HG03095 (cell line): ENCODE measurements at regions not wholly inside any gene's neighbourhood (a gene's known extent, or its start where the extent isn't known, plus 50 kb on each side); places are given as distances from the start of the nearest gene placed in this dataset.

Source experiments
- ATAC-seq: cut with Tn5 transposase; IDR thresholded peaks from one replicate; pipeline ENCODE4 v1.9.1; 2021; ENCODE audit warnings: moderate library complexity; ENCODE audit not compliant: unreplicated experiment

DNA sequence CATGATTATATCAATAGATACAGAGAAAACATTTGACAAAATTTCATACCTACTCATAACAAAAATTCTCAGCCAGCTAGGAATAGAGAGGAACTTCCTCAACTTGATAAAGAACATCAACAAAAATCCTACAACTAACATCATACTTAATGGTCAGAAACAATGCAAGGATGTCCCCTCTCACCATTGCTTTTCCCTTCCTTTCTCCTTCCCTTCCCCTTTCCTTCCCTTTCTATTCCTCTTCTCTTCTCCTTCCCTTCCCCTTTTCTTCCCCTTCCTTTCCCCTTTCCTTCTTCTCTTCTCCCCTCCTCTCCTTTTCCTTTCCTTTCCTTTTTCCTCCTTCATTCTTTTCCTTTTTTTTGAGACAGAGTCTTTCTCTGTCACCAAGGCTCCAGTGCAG lies 418.3 kb upstream of the B3GAT1 start:
- ATAC-seq: no peak

DNA sequence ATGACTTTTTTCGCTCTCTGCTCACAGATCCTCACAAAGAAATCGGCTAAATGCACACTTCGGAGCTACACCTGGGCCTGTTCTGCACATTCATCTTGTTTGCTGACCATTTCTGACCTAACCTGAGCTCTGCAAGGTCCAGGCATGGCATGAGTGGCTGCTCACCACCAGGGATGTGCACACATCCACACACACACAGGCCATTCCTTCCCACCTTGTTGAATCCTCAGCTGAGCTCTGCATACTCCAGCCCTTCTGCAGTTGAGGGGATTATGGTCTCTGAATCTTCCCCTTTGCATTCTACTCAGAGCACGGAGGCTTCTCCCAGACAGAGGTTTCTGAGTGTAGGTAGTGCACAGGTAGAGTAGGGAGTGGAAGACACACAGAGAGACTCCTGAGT lies 411.9 kb upstream of the B3GAT1 start:
- ATAC-seq: no peak

DNA sequence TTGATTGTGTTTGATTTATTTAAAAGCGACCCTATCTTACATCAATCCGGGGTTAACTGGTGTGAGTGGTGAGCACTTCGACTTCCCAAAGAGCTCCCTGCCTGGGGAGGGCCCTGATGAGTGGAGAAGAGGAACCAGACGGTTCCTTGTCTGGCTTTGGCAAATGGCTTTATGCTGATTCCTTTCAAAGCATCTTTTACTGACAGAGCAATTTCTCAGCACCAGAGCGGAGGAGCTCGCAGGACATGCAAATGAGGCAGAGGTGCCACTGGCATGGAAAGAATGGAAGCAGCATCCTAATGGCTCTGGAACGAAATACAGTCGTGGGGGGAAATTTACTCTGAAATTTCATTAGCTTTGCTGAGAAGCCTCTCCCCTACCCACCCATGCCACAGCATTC lies 410.9 kb upstream of the B3GAT1 start:
- no peak for ATAC-seq

DNA sequence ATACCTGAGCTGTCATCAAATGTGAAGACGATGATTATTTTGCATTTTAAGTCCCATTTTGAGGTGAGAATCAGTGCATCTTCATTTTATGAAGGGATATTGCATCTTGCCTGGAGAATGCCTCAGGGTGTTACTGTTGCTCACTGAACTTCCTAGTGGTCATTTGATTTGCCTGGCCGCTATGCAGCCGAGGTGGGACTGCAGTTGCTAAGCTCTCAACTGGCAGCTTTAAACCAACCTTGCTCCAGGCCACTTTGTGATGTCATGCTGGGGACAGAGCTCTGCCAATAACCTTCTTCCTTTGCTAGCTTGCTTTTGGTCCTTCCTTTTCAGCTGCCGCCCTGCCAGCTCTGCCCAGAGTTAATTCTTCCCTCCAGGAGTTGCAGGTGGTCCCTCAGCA lies 409.4 kb upstream of the B3GAT1 start:
- ATAC-seq: no peak

DNA sequence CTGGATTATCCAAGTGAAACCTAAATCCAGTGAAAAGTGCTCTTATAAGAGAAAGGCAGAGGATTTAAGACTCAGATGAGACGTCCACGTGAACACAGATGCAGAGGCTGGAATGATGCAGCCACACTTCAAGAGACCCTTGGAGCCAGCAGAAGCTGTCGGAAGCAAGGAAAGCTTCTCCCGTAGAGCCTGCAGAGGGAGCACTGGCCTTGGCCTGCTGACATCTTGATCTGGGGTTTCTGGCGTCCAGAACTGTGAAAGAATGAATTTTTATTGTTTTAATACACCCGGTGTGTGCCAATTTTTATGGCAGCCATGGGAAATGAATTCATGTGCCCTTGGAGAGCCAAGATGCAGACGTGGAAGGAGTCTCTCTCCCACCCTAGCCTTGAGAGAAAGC lies 407.0 kb upstream of the B3GAT1 start:
- ATAC-seq: no peak

DNA sequence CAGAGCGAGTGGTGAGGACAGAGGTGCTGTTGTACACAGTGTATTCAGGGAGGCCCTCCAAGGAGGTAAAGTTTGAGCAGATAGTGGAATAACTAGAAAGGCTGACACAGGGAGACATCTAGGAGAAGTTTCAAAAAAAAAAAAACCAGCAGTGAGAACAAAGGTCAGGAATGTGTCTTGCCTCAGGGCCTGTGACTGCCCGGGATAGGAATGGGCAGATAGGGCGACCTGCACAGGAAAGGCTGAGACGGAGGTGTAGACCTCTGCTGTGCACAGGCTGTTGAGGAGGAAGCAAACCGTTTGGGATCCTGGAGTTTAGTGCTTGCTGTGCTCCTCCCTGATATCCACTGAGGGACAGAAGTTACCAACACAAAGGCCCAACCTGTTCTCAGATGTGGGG lies 406.5 kb upstream of the B3GAT1 start:
- no peak for ATAC-seq

DNA sequence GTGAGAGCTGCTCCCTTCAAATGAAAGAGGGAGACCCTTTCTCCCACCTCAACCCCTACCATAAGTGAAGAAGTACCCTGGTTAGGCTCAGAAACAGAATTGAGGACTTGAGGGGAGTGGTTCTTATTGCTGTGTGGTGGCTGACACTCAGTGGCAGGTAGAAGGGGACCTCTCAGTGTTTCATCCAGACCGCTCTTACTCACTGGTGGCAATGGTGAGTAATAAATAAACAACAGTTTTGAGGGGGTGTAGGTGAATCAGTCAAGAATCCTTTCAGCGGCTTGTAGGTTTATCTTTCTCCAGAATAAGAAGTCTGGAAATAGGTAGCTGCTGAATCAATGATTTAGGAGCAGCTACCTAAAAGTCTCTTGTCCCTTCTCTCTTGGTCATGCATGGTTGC lies 403.4 kb upstream of the B3GAT1 start:
- no peak for ATAC-seq

DNA sequence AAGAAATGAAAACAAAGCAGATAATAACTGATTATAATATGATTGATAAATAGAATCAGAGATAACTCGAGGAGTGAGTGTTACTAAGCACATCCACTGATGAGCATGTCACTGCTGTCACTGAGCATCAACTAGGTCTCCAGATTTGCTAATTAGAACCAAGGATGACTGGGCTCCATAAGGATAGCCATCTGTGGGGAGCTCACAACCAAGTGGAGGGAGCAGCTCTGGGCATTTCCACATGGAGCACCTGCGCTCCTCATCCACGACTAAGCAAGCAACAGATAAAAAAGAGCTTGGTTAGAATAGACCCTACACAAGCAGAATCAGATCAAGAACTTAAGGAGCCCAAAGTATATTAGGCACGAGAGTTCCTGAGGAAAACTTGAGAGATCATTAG lies 396.0 kb upstream of the B3GAT1 start:
- ATAC-seq: no peak

DNA sequence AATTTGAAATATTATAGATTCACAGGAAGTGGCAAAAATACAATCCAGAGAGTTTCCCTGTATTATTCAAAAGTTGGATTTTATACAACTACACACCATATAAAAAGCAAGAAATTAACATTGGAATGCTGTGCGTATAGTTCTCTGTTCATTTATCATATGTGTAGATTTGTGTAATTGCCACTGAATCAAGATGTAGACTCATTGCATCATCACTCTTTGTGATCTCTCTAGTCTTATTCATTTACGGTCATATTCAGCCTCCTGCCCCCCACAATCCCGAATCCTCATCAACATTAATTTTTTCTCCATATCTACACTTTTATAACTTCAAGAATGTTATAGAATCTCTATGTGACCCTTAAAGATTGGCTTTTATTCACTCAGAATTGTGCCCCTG lies 390.6 kb upstream of the B3GAT1 start:
- no peak for ATAC-seq

DNA sequence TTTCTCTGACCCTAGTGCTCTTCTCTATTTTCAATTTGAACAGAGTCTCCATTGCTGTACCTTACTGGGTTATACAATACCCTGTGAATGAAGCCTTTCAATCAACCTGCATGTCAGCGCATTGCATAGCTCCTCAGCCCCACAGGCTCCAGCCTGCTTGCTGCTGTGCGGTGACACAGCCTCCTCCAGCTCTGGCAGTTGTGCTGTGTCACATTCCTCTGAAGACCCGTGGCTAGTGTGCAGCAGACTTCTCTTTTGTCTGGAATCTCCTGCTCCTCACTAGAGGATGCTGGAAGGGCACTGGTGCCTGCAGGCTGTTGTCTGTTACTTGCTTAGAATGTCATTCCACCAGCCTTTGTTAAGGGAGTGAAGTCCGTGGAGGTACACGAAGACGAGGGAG lies 390.1 kb upstream of the B3GAT1 start:
- ATAC-seq: no peak

DNA sequence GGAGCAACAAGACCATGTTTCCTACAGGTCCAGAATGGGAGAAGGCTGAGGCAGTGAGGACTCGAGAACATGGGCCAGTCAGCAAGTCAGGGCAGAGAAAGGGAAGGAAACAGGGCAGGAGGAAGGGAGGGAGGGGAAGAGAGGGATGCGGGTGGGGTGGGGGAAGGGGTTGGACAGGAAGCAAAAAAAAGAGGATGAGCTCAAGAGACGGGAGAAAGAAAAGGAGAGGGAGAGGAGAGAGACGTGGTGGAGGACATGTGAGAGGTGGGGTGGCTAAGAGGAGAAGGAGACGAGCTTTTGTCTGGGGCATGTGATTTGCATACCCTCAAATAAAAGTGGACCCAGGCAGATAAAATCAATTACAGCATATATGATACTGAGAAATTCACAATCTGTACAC lies 389.5 kb upstream of the B3GAT1 start:
- ATAC-seq: no peak

DNA sequence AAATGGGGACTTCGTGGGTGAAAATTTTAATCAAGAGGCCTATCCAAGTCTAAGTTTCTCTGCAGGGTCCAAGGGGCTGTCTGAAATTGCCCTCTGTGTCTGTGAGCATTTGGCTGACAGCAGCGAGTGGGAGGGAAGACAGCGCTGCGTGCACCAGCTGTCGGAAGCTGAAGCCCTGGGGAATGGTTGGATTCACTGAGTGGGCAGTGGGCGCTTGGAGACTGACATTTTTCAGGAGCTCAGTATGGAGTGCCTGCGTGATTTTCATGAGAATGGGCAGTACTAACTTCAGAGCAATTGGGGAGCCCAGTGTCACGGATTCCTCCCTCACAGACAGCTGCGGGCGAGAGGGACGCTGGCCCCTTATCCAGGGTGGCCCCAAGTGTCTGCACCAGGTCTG lies 388.8 kb upstream of the B3GAT1 start:
- no peak for ATAC-seq

DNA sequence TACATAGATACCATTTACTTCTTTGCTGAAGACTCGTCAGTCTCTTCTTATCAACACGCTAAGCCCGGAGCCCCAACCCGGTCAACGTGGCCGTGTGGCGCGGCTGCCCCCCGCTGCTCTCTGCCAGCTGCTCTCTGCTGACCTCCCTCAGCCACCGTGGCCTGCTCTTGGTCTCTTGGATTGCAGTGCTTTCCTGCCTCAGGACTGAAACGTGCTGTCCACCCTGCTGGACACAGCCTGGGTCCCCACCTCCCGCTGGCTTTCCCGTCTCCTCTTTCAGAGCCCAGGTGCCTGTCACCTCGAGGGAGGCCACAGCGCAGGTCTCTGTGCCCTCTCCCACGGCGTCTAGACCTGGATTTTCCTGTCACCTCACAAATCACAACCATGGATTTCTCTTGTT lies 388.1 kb upstream of the B3GAT1 start:
- ATAC-seq: no peak

DNA sequence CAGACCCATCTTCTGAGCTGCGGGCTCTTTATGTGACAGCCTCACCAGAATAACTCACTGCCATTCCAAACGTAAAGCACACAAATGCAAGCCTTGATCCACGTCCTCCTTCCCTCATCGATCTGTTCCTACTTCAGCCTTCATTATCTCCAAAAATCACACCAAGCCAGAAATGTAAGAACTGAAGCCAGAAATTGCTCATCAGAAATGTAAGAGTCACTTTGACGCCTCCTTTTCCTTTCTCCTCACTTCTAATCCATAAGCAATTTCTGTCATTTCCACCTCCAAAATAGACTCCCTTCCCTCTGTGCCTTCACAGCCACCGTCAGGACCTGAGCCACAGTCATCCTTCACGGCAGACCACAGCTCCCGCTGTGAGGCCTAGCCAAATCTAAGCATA lies 387.3 kb upstream of the B3GAT1 start:
- ATAC-seq: no peak

DNA sequence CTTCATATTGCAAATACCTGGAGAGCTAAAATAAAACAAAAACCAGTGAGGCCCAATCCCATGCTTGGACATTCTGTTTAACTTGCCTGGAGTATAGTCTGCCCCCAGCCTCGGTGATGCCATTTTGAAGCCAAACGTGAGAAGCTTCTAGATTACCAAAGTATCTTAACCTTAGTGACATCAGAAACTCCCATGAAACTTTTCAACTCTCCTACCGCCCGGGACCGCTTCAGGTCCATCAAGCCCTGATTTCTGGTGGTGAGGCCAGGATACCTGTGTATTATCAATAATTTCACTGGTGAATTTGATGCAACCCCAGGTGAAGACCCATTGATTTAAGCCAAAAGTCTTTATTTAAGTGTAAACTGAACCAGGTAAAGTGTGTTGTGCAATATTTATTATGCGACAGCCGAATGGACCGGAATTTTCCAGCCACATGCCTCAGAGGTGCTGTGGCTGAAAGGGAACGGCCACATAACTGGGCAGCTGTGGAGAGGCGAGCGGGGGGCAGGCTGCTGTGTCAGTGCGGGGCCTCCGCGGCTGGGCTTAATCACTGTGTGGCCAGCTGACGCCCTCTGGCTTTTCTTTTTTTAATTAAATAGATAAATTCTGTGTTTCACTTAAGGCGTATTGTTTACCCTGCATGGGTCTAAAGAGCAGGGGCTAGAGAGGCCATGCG lies 385.5 kb upstream of the B3GAT1 start:
- no peak for ATAC-seq

DNA sequence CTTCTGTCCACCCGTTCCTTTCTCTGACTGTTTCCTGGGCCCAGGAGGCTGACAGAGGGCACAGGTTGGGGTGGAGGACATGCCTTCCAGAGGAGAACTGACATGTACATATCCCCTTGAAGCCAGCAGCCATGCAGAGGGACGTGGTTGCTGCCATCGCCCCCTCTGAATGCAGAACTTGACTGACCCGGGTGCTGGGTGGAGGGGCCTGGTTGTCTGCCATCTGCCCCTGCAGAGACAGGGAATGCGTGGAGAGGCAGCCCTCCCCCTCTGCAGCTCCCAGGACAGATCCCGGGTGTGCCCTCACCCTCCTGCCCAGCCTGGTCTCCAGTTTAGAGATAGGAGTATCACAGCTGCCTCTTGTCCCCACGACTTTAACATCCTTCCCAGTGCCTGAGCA lies 383.0 kb upstream of the B3GAT1 start:
- no peak for ATAC-seq

DNA sequence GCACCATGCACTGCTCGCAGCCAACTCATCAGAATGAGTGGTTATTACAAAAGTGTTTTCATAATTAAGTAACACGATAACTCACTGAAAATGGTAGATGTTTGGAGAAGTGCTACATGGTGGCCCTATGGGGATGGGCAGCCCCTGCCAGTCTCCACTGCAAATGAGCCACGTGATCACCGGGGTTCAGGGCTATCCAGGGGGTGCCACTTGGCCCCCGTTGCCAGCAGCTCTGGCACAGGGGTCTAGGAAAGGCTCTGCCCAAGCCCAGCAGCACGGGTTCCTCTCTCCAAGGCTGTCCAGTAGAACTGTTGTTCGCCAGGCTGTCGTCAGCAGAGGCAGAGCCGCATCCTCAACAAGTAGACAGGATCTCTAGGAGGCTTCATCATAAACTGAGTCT lies 382.1 kb upstream of the B3GAT1 start:
- no peak for ATAC-seq

DNA sequence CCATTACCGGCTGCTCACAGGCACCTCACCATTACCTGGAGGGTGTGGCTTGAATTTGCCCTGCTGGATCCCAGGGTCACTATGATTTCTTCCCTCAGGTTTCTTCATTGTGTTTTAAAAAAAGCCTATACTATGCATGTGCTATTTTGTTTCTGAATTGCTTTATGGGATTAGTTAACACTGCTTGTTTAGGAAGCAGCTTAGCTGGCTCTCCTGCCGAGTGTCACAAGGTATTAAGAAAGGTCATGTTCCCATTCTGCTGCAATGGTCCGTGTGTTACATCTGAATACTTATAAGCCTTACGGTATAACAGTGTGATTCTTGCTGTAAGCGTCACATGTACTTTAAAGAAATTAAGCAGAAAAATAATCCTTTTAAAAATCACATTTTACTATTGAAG lies 380.6 kb upstream of the B3GAT1 start:
- no peak for ATAC-seq

DNA sequence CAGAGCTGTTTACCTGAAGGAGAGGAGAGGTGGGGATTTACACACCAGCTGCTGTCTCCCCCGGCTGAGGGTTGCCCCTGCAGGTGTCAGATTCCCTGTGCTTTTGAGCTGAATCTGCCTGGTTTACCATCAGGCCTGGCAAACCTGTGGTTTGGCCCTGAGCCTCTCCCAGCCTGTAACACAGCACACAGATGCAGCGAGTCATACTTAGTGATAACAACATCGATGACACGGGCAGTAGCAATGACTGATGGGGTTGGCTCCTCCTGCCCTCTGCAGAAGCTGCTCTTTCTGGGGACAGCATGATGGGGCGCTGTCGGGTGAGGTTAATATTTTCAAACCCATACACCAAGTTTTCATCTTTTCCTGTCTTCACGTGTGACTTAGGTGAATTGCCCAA lies 380.0 kb upstream of the B3GAT1 start:
- ATAC-seq: no peak

DNA sequence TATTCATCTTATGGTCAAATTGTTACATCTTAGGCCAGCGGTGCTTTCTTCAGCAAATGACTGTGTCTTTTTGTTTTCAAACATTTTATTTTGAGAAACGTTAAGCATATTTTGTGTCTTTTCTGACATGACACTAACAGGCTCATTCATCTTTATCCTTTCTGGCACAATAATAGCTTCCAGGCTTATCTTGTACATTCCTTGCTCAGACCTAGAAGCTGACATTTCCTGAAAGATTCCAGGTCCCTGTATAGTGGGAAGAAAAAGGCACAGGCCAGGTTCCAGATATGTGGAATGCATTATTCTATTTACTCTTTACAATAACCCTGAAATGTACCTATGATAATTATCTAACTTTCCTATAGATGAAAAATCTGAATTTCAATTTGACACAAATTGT lies 379.1 kb upstream of the B3GAT1 start:
- ATAC-seq: no peak

DNA sequence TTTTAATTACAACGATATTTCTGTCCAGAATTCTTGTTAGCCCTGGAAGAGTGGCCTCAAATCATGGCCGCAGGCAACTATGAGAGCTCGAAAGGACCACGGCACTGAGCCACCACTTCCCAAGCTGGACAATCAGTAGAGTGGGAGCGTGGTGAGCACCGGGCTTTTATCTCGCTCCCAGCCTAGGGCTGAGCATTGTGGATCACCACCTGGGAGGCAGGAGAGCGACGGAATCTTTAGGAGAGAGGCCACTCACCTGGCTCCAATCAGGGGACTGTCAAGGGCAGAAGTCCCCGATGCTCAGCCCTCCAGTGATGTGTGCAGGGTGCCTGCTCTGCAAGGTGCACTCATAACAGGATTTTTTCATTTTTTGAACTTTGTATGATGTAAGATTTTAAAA lies 377.1 kb upstream of the B3GAT1 start:
- no peak for ATAC-seq

DNA sequence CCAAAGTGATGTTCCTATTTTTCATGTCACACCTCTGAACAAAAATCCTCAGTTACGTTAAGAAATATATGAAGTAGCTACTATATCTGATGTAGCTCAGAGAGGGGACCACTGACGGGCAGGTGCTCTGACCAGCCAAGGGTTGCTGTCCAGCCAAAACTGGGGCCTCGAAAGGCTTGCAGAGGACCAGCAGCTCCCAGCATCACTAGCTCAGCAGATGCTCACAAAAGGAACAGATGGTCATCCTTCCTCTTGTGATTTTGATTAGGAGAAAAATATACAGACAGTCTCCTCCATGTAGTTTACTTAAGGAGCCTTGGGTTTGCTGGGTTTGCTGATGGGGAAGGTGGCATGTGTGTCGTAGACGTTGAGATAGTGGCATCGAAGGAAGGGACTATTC lies 374.6 kb upstream of the B3GAT1 start:
- ATAC-seq: no peak

DNA sequence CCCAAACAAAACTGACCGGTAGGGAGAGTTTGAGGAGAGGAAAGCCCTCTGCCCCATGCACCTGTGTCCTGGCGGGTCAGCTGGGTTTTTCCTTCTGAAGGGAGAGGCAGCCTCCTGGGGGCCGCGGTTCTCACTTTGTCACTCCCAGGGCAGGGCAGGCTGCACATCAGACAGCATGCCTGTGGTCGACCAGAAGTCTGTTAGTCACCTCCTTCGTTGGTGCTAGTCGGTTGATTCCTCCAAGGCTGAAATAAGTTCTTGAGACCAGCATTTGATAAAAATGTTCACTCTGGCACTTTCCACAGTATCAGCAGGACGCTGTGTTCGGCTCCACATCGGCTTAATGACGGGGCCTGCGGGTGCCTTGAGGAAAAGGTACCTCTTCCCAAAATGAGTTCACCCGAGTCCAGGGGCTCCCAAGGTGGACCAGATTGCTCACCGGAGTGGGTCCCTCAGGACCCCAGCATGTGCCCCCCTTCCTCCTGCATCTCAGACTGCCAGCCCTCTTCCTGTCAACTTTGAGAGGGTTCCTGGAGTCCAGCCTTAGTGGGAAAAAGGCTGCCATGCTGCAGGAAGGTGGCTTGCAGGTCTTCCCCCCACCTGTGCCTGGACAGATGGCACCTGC lies 373.7 kb upstream of the B3GAT1 start:
- no peak for ATAC-seq
